Activated CD4-positive, alpha-beta T cell treated with anti-CD3 and anti-CD28 coated beads, Interleukin-2, amount 50 U/mL, for 48 hours (primary cell): ENCODE measurements at regions not wholly inside any gene's neighbourhood (a gene's known extent, or its start where the extent isn't known, plus 50 kb on each side); places are given as distances from the start of the nearest gene placed in this dataset.

Experiments
- DNase-seq, 2 experiments: peaks; one replicate each; pipeline ENCODE4 v3.0.0-alpha.2; 2020

- no peak for DNase-seq
These were observed 79.2 kb upstream of the TNR start for GRCh38 chr1:175822580-175822979.

- DNase-seq = no peak
These were observed 77.1 kb upstream of the TNR start for GRCh38 chr1:175820456-175821025.

- no peak for DNase-seq
These were observed 75.5 kb upstream of the TNR start for GRCh38 chr1:175818929-175819328.

GRCh38 chr1:175817445-175817844, 74.0 kb upstream of the TNR start:
- DNase-seq = no peak

GRCh38 chr1:175814885-175815284, 71.5 kb upstream of the TNR start:
- DNase-seq = no peak

GRCh38 chr1:175812936-175813335, 69.5 kb upstream of the TNR start:
- DNase-seq = no peak

- no peak for DNase-seq
These were observed 66.9 kb upstream of the TNR start for GRCh38 chr1:175810305-175810704.

GRCh38 chr1:175808999-175809398, 65.6 kb upstream of the TNR start:
- no peak for DNase-seq

GRCh38 chr1:175808573-175808972, 65.2 kb upstream of the TNR start:
- no peak for DNase-seq

- no peak for DNase-seq
These were observed 61.2 kb upstream of the TNR start for GRCh38 chr1:175804561-175804960.

GRCh38 chr1:175803413-175803812, 60.0 kb upstream of the TNR start:
- DNase-seq = no peak

- DNase-seq = no peak
These were observed 59.2 kb upstream of the TNR start for GRCh38 chr1:175802407-175803123.

GRCh38 chr1:175801979-175802378, 58.6 kb upstream of the TNR start:
- DNase-seq = no peak

GRCh38 chr1:175797576-175797975, 54.2 kb upstream of the TNR start:
- DNase-seq = no peak

- DNase-seq = no peak
These were observed 51.2 kb upstream of the TNR start for GRCh38 chr1:175794586-175794985.

- DNase-seq = no peak
These were observed 50.2 kb upstream of the TNR start for GRCh38 chr1:175793617-175794016.
